SK-N-SH (cell line): ENCODE measurements at regions not wholly inside any gene's neighbourhood (a gene's known extent, or its start where the extent isn't known, plus 50 kb on each side); places are given as distances from the start of the nearest gene placed in this dataset.

Experiments
- CTCF ChIA-PET: fragments of 300-600, 350-600 bp; formaldehyde crosslinking; extraction: SDS; loops from one replicate; lab custom pipeline; 2021; lab: Yijun Ruan, JAX
- POLR2A ChIA-PET: fragments of 350-600 bp; sonication (Branson Sonifier 250); formaldehyde crosslinking; extraction: SDS; loops from one replicate; lab custom pipeline; 2020; ENCODE audit warnings: antibody characterized with exemption, inconsistent platforms; lab: Yijun Ruan, JAX
- DNase-seq: peaks from one replicate; pipeline ENCODE4 v3.0.0; 2012
- H2AFZ ChIP-seq: fragments of 200-600 bp; sonication (generic); 2 replicates; pipeline ENCODE4 v1.8.1; 2016; ENCODE audit warnings: antibody characterized with exemption, mild to moderate bottlenecking, low read depth
- H3F3A ChIP-seq: fragments of 200-600 bp; sonication (generic); replicated peaks from 2 replicates; pipeline ENCODE3; 2016; ENCODE audit warnings: antibody characterized with exemption, mild to moderate bottlenecking; ENCODE audit not compliant: insufficient read depth
- H3K27ac ChIP-seq, 2 experiments: fragments of 200-500 bp in 1 of 2; fragments of 200-600 bp in 1 of 2; sonication (Bioruptor generic) in 1 of 2; sonication (generic), shearing (Covaris generic) in 1 of 2; 2 replicates each; pipeline versions ENCODE4 v1.5.1 to v1.6.1; 2014 to 2016; ENCODE audit warnings: low read depth in 2 of 2, inconsistent platforms in 1 of 2, low read length in 1 of 2, mild to moderate bottlenecking in 1 of 2, mixed read lengths in 1 of 2
- H3K27me3 ChIP-seq: fragments of 200-600 bp; sonication (generic), shearing (Covaris generic); 2 replicates; pipeline ENCODE4 v1.6.1; 2016; ENCODE audit warnings: mixed run types; ENCODE audit not compliant: insufficient read depth
- H3K36me3 ChIP-seq, 2 experiments: fragments of 200-500 bp in 1 of 2; fragments of 200-600 bp in 1 of 2; sonication (Bioruptor generic) in 1 of 2; sonication (generic) in 1 of 2; replicated peaks in 1 of 2; 2 replicates each; pipeline versions ENCODE3 to v1.5.1; 2014 to 2016; ENCODE audit warnings: low read length in 1 of 2, mild to moderate bottlenecking in 1 of 2; ENCODE audit not compliant: insufficient read depth in 2 of 2, control insufficient read depth in 1 of 2
- H3K4me1 ChIP-seq, 2 experiments: fragments of 200-500 bp in 1 of 2; fragments of 200-600 bp in 1 of 2; sonication (Bioruptor generic) in 1 of 2; sonication (generic), shearing (Covaris generic) in 1 of 2; 2 replicates each; pipeline versions ENCODE4 v1.5.1 to v1.6.1; 2014 to 2016; ENCODE audit warnings: low read depth in 1 of 2, low read length in 1 of 2, mixed run types in 1 of 2; ENCODE audit not compliant: insufficient read depth in 2 of 2, control insufficient read depth in 1 of 2
- H3K4me2 ChIP-seq: fragments of 200-600 bp; sonication (generic), shearing (Covaris generic); 2 replicates; pipeline ENCODE4 v1.6.1; 2017; ENCODE audit warnings: mixed run types
- H3K4me3 ChIP-seq, 2 experiments: fragments of 200-500 bp in 1 of 2; fragments of 200-600 bp in 1 of 2; sonication (Bioruptor generic) in 1 of 2; sonication (generic), shearing (Covaris generic) in 1 of 2; 2 replicates each; pipeline versions ENCODE4 v1.5.1 to v1.8.1; 2014 to 2016; ENCODE audit warnings: low read depth in 2 of 2, inconsistent platforms in 1 of 2, low read length in 1 of 2, mild to moderate bottlenecking in 1 of 2, mixed read lengths in 1 of 2, moderate library complexity in 1 of 2
- H3K79me2 ChIP-seq: fragments of 200-600 bp; sonication (generic); 2 replicates; pipeline ENCODE4 v1.8.1; 2017; ENCODE audit warnings: mild to moderate bottlenecking; ENCODE audit not compliant: insufficient read depth
- H3K9ac ChIP-seq: fragments of 200-600 bp; sonication (generic); 2 replicates; pipeline ENCODE4 v1.6.1; 2017; ENCODE audit warnings: mixed run types
- H3K9me2 ChIP-seq: fragments of 200-600 bp; sonication (generic); 2 replicates; pipeline ENCODE4 v1.6.1; 2017; ENCODE audit warnings: mixed run types
- H3K9me3 ChIP-seq: fragments of 200-600 bp; sonication (generic); 2 replicates; pipeline ENCODE4 v1.6.1; 2017; ENCODE audit warnings: mixed run types, mild to moderate bottlenecking, moderate library complexity
- H4K20me1 ChIP-seq: fragments of 200-600 bp; sonication (generic); 2 replicates; pipeline ENCODE4 v1.6.1; 2017; ENCODE audit warnings: mild to moderate bottlenecking, mixed run types; ENCODE audit not compliant: insufficient read depth
- CHD2 ChIP-seq: fragments of 150-350 bp; IDR thresholded peaks from 2 replicates; pipeline ENCODE4 v1.6.1; 2018; ENCODE audit warnings: low read length; ENCODE audit not compliant: partially characterized antibody
- EP300 ChIP-seq, 2 experiments: IDR thresholded peaks; 2 replicates each; pipeline versions ENCODE4 v1.4.0 to v1.6.1; 2012; ENCODE audit warnings: borderline replicate concordance in 1 of 2, low read depth in 1 of 2, low read length in 1 of 2
- FOSL2 ChIP-seq: IDR thresholded peaks from 2 replicates; pipeline ENCODE4 v1.4.0; 2012; ENCODE audit warnings: low read depth, mild to moderate bottlenecking, moderate library complexity, borderline replicate concordance
- FOXM1 ChIP-seq: IDR thresholded peaks from 2 replicates; pipeline ENCODE4 v1.4.0; 2012; ENCODE audit warnings: low read depth, mild to moderate bottlenecking
- GATA2 ChIP-seq: sonication (generic); formaldehyde crosslinking; IDR thresholded peaks from 2 replicates; pipeline ENCODE4 v1.5.0; 2020; ENCODE audit warnings: mild to moderate bottlenecking, missing genetic modification reagents
- JUND ChIP-seq: IDR thresholded peaks from 2 replicates; pipeline ENCODE4 v1.4.0; 2012
- MEF2A ChIP-seq: IDR thresholded peaks from 2 replicates; pipeline ENCODE4 v1.4.0; 2012; ENCODE audit warnings: low read depth, borderline replicate concordance
- MXI1 ChIP-seq: IDR thresholded peaks from 2 replicates; pipeline ENCODE4 v1.6.1; 2012; ENCODE audit warnings: mild to moderate bottlenecking, low read depth, low read length, improper control_type of control experiment
- NFIC ChIP-seq: IDR thresholded peaks from 2 replicates; pipeline ENCODE4 v1.4.0; 2012; ENCODE audit warnings: borderline replicate concordance
- NRF1 ChIP-seq: IDR thresholded peaks from 2 replicates; pipeline ENCODE4 v1.6.1; 2012; ENCODE audit warnings: low read depth, mild to moderate bottlenecking, low read length
- POLR2AphosphoS5 ChIP-seq: IDR thresholded peaks from 2 replicates; pipeline ENCODE4 v1.6.1; 2012; ENCODE audit warnings: low read depth, low read length
- RAD21 ChIP-seq: IDR thresholded peaks from 2 replicates; pipeline ENCODE4 v1.6.1; 2012; ENCODE audit warnings: mild to moderate bottlenecking, low read length
- RCOR1 ChIP-seq: fragments of 150-350 bp; IDR thresholded peaks from 2 replicates; pipeline ENCODE4 v1.6.1; 2017; ENCODE audit warnings: antibody characterized with exemption, low read length
- RFX5 ChIP-seq: IDR thresholded peaks from 2 replicates; pipeline ENCODE4 v1.6.1; 2012; ENCODE audit warnings: mild to moderate bottlenecking, improper control_type of control experiment, low read length
- RXRA ChIP-seq: IDR thresholded peaks from 2 replicates; pipeline ENCODE4 v1.4.0; 2012; ENCODE audit warnings: low read depth, mild to moderate bottlenecking, borderline replicate concordance
- SIN3A ChIP-seq: IDR thresholded peaks from 2 replicates; pipeline ENCODE4 v1.6.1; 2012; ENCODE audit warnings: low read depth, mild to moderate bottlenecking, low read length, moderate library complexity, borderline replicate concordance
- SMC3 ChIP-seq: IDR thresholded peaks from 2 replicates; pipeline ENCODE4 v1.6.1; 2012; ENCODE audit warnings: low read depth, low read length, improper control_type of control experiment
- TCF12 ChIP-seq: IDR thresholded peaks from 2 replicates; pipeline ENCODE4 v1.4.0; 2012
- TEAD4 ChIP-seq: IDR thresholded peaks from 2 replicates; pipeline ENCODE4 v1.4.0; 2012; ENCODE audit warnings: mild to moderate bottlenecking, borderline replicate concordance; ENCODE audit not compliant: insufficient read depth
- WGBS: methylation state at CpG from one replicate; pipeline ENCODE4 v1.1.6; 2017; ENCODE audit warnings: low lambda C conversion rate; 5-methylcytosine and 5-hydroxymethylcytosine counted together
- TF ChIP-seq, protein P1 (sequence below): fragments of 150-350 bp; IDR thresholded peaks from 2 replicates; pipeline ENCODE4 v1.6.1; 2016; ENCODE audit warnings: mild to moderate bottlenecking, low read depth, low read length
- TF ChIP-seq, protein P2 (sequence below): IDR thresholded peaks from 2 replicates; pipeline ENCODE4 v1.4.0; 2012; ENCODE audit warnings: low read depth
- TF ChIP-seq, protein P3 (sequence below): fragments of 150-350 bp; IDR thresholded peaks from 2 replicates; pipeline ENCODE4 v1.6.1; 2017; ENCODE audit warnings: antibody characterized with exemption, low read length, low read depth, borderline replicate concordance
- TF ChIP-seq, protein P4 (sequence below): IDR thresholded peaks from 2 replicates; pipeline ENCODE4 v1.4.0; 2012; ENCODE audit warnings: low read depth, borderline replicate concordance

DNA sequence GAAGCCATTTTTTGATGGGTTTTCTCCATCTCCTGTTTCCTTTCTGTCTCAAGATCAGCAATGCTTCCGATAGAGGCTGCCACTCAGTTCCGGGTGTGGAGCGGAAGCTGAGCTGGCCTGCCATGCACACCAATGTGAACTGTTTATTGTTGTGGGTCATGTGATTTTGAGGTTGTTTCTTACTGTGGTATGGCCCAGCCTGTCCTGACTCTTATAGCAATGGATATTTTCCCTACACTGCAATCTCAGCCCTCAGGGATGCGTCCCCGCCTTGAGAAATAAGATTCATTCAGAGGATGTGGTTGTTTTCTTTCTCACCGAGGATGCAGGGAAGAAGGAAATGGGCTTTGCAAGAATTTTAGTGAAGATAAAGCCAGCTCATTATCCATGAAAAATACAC lies 134.7 kb downstream of the PFKFB3 start (continued):
- TF ChIP-seq, protein P1, sequence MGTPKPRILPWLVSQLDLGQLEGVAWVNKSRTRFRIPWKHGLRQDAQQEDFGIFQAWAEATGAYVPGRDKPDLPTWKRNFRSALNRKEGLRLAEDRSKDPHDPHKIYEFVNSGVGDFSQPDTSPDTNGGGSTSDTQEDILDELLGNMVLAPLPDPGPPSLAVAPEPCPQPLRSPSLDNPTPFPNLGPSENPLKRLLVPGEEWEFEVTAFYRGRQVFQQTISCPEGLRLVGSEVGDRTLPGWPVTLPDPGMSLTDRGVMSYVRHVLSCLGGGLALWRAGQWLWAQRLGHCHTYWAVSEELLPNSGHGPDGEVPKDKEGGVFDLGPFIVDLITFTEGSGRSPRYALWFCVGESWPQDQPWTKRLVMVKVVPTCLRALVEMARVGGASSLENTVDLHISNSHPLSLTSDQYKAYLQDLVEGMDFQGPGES, result no peak
- TF ChIP-seq, protein P2, sequence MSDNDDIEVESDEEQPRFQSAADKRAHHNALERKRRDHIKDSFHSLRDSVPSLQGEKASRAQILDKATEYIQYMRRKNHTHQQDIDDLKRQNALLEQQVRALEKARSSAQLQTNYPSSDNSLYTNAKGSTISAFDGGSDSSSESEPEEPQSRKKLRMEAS, result no peak
- TF ChIP-seq POLR2AphosphoS5, result no peak
- TF ChIP-seq NFIC, result no peak
- no peak for TF ChIP-seq MXI1

DNA sequence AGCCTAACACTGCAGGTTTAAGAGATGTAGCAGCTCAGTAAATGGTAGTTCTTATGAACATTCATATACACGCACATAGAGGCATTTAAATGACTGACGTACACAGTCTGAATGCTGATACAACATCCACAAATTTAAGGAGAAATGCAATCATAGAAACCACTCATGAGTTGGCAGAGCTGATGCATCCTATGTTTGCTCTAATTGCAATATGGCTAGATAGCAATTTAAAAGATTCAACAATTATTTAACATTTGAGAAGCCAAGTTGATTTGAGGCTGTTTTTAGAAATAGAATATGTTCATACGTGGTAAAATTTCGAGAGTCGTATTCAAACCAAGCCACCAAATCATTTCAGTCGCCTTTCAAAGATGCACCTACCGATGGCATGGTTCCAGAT lies 135.6 kb downstream of the PFKFB3 start:
- CTCF ChIA-PET, result interaction anchor here (0.9 to 1.0 kb wide), 2 partner anchors 8 to 9 kb away, joined by 3 read pairs; no protein-coding TSS in a partner anchor
- TF ChIP-seq FOXM1, result no peak
- no peak for TF ChIP-seq MEF2A
- no peak for TF ChIP-seq SIN3A
- no peak for TF ChIP-seq RCOR1
- no peak for TF ChIP-seq TCF12
- no peak for TF ChIP-seq MXI1
- no peak for TF ChIP-seq NRF1
- no peak for TF ChIP-seq POLR2AphosphoS5
- TF ChIP-seq, protein P3, sequence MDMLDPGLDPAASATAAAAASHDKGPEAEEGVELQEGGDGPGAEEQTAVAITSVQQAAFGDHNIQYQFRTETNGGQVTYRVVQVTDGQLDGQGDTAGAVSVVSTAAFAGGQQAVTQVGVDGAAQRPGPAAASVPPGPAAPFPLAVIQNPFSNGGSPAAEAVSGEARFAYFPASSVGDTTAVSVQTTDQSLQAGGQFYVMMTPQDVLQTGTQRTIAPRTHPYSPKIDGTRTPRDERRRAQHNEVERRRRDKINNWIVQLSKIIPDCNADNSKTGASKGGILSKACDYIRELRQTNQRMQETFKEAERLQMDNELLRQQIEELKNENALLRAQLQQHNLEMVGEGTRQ, result no peak
- TF ChIP-seq RFX5, result no peak
- TF ChIP-seq CHD2, result no peak
- TF ChIP-seq FOSL2, result no peak
- no peak for TF ChIP-seq GATA2 (CRISPR knock-in tag)
- no peak for TF ChIP-seq JUND
- no peak for TF ChIP-seq EP300 (IDR thresholded peaks at IDR 0.05; ENCODE audit: borderline replicate concordance in 1 of 2, low read depth in 1 of 2, low read length in 1 of 2)
- TF ChIP-seq, protein P4, sequence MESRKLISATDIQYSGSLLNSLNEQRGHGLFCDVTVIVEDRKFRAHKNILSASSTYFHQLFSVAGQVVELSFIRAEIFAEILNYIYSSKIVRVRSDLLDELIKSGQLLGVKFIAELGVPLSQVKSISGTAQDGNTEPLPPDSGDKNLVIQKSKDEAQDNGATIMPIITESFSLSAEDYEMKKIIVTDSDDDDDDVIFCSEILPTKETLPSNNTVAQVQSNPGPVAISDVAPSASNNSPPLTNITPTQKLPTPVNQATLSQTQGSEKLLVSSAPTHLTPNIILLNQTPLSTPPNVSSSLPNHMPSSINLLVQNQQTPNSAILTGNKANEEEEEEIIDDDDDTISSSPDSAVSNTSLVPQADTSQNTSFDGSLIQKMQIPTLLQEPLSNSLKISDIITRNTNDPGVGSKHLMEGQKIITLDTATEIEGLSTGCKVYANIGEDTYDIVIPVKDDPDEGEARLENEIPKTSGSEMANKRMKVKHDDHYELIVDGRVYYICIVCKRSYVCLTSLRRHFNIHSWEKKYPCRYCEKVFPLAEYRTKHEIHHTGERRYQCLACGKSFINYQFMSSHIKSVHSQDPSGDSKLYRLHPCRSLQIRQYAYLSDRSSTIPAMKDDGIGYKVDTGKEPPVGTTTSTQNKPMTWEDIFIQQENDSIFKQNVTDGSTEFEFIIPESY, result no peak
- no peak for TF ChIP-seq TEAD4
- TF ChIP-seq SMC3, result no peak
- no peak for TF ChIP-seq RAD21
- no peak for TF ChIP-seq RXRA
- TF ChIP-seq, all 33 proteins: peak for 0
- no peaks in the 10 kb centered on the region for H3K27me3 ChIP-seq
- H3K4me2 ChIP-seq, result no peak overlapping the region
- no peak overlapping the region for H3K27ac ChIP-seq
- H3K9me3 ChIP-seq, result no peaks in the 10 kb centered on the region
- H3K4me1 ChIP-seq, result no peaks in the 10 kb centered on the region; a peak in 1 of 4 replicates
- no peak overlapping the region for H3K9ac ChIP-seq
- no peak overlapping the region for H3K4me3 ChIP-seq
- no peaks in the 10 kb centered on the region for H3K36me3 ChIP-seq
- no peak for DNase-seq
- POLR2A ChIA-PET, result no interaction called here
- no peak overlapping the region for H2AFZ ChIP-seq
- no peaks in the 10 kb centered on the region for H3K9me2 ChIP-seq
- 72% methylated on average over 7 of the region's 7 CpGs for WGBS
- H4K20me1 ChIP-seq, result no peaks in the 10 kb centered on the region
- no peaks in the 10 kb centered on the region for H3K79me2 ChIP-seq
- no peaks in the 10 kb centered on the region for H3F3A ChIP-seq
